ENCODE measurements at regions not wholly inside any gene's neighbourhood (a gene's known extent, or its start where the extent isn't known, plus 50 kb on each side); places are given as distances from the start of the nearest gene placed in this dataset.
A peak's percentile ranks its signal among the peaks of the same experiment; 100 is the strongest.
"Not testable (repeated sequence)": the region's sequence is repeated elsewhere in the genome, so short reads cannot be mapped to it uniquely, and the experiment has no call there.

DNA sequence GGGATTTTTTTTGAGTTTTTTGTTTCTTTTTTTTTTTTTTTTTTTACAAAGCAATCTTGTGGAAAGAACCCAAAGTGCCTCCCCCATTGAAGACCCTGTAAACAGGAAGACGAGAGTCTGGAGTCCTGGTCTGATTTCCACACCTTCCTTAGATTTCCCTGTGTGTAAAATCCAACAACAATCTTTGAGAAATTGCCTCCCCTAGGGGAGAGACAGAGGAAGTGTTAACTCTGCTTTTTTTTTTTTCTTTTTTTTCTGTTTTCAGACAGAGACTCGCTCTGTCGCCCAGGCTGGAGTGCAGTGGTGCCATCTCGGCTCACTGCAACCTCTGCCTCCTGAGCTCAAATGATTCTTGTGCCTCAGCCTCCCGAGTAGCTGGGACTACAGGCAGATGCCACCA lies 82.0 kb upstream of the CLEC6A start:
- not testable (repeated sequence) for ATAC-seq (replicated peaks); H3K27ac Mint-ChIP-seq; H3K4me1 Mint-ChIP-seq; H3K36me3 Mint-ChIP-seq; H3K4me3 Mint-ChIP-seq; DNase-seq; H3K9me3 Mint-ChIP-seq
- H3K27me3 Mint-ChIP-seq, result peaks cover 4 to 12% of the 10 kb centered on the region in 2 donors

DNA sequence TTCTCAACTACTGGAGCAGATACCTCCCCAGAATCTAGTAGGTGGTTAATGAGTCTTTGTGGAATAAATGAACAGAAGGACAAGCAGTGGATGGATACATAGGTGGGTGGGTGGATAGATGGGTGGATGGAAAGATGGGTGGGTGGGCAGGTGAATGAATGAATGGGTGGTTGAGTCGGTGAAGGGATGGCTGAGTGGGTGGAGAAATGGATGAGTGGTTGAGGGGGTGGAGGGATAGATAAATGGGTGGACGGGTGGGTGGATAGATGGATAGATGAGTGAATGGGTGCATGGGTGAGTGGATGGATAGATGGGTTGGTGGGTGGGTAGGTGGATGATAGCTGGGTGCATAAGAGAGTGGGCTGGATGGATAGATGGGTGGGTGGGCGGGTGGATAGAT lies 80.6 kb upstream of the CLEC6A start:
- H3K36me3 Mint-ChIP-seq; H3K4me3 Mint-ChIP-seq; H3K9me3 Mint-ChIP-seq; DNase-seq; ATAC-seq (replicated peaks); H3K4me1 Mint-ChIP-seq; H3K27ac Mint-ChIP-seq: not testable (repeated sequence)
- peaks cover 4 to 12% of the 10 kb centered on the region in 2 donors for H3K27me3 Mint-ChIP-seq

- H3K36me3 Mint-ChIP-seq; DNase-seq; H3K4me3 Mint-ChIP-seq; H3K4me1 Mint-ChIP-seq; H3K27ac Mint-ChIP-seq; H3K27me3 Mint-ChIP-seq; ATAC-seq (replicated peaks); H3K9me3 Mint-ChIP-seq: not testable (repeated sequence)
Observed at GRCh38 chr12:8377756-8378155, 78.0 kb upstream of the CLEC6A start.

- not testable (repeated sequence) for ATAC-seq (replicated peaks); DNase-seq; H3K27me3 Mint-ChIP-seq; H3K4me3 Mint-ChIP-seq; H3K36me3 Mint-ChIP-seq; H3K27ac Mint-ChIP-seq; H3K4me1 Mint-ChIP-seq; H3K9me3 Mint-ChIP-seq
Observed at GRCh38 chr12:8382556-8382955, 73.2 kb upstream of the CLEC6A start.

- peaks cover 13 to 22% of the 10 kb centered on the region in 2 donors for H3K27me3 Mint-ChIP-seq
- not testable (repeated sequence) for H3K36me3 Mint-ChIP-seq; DNase-seq; H3K4me3 Mint-ChIP-seq; H3K9me3 Mint-ChIP-seq; H3K27ac Mint-ChIP-seq; H3K4me1 Mint-ChIP-seq; ATAC-seq (replicated peaks)
Observed at GRCh38 chr12:8384686-8385085, 71.1 kb upstream of the CLEC6A start.

- ATAC-seq (replicated peaks); H3K9me3 Mint-ChIP-seq; H3K4me1 Mint-ChIP-seq; DNase-seq; H3K36me3 Mint-ChIP-seq; H3K4me3 Mint-ChIP-seq; H3K27ac Mint-ChIP-seq: not testable (repeated sequence)
- peaks cover 13 to 29% of the 10 kb centered on the region in 2 donors for H3K27me3 Mint-ChIP-seq
Observed at GRCh38 chr12:8385431-8385830, 70.3 kb upstream of the CLEC6A start.

DNA sequence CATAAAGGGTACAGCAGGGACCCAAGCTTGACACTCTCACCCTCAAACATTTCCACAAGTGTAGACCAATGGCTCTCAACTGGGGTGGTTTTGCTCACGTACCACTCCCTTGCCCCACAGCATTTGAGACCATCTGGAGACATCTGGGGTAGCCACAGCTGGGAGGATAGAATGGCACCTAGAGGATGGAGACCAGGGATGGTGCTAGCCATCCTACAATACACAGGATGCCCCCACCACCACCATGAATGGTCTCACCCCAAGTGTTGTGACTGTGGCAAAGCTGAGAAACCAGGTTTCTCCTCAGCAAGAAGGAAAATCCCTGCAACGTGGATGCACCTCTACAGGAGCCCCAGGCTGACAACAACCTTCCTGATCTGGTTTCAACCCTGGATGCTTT lies 69.1 kb upstream of the CLEC6A start:
- H3K4me3 Mint-ChIP-seq; H3K9me3 Mint-ChIP-seq; H3K36me3 Mint-ChIP-seq; ATAC-seq (replicated peaks); DNase-seq; H3K27ac Mint-ChIP-seq; H3K4me1 Mint-ChIP-seq: not testable (repeated sequence)
- H3K27me3 Mint-ChIP-seq, result peaks cover 13 to 29% of the 10 kb centered on the region in 2 donors

DNA sequence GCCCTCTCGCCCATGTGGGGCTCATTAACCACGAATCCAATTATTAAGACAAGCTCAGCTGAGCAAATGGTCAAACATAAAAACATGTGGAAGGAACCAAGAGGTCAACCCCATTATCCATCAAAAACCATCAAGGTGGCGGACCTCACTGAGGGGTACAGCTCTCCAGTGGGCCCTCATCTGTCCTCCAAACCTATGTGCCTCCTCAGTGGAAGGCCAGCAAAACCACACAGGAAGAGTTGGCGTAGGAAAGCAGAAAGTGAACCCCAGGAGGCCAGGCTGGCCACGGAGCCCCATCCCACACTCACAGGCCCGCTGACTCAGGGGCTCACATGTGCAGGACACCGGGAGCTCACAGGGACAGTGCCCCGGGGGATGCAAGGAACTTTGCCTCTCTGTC lies 66.5 kb upstream of the CLEC6A start:
- peaks cover 13 to 29% of the 10 kb centered on the region in 2 donors for H3K27me3 Mint-ChIP-seq
- ATAC-seq (replicated peaks); DNase-seq; H3K4me1 Mint-ChIP-seq; H3K36me3 Mint-ChIP-seq; H3K27ac Mint-ChIP-seq; H3K9me3 Mint-ChIP-seq: not testable (repeated sequence)
- peak overlapping the region; percentile 44 to 78 for H3K4me3 Mint-ChIP-seq

- peak; percentile 49 for DNase-seq
- peak; percentile 70 to 86 for ATAC-seq (replicated peaks)
- H3K9me3 Mint-ChIP-seq, H3K36me3 Mint-ChIP-seq, H3K27ac Mint-ChIP-seq, H3K4me1 Mint-ChIP-seq: not testable (repeated sequence)
- H3K27me3 Mint-ChIP-seq, result peaks cover 8 to 24% of the 10 kb centered on the region in 2 donors
- peak overlapping the region; percentile 69 to 78 for H3K4me3 Mint-ChIP-seq
Observed at GRCh38 chr12:8390001-8390777, 65.6 kb upstream of the CLEC6A start.

- not testable (repeated sequence) for H3K9me3 Mint-ChIP-seq, H3K36me3 Mint-ChIP-seq, H3K4me1 Mint-ChIP-seq, H3K27ac Mint-ChIP-seq
- ATAC-seq (replicated peaks), result peak; percentile 90 to 96
- Mint-ChIP-seq H3K4me3 (peak overlapping the region; percentile 62 to 78), H3K27me3 (peaks cover 31 to 55% of the 10 kb centered on the region in 2 donors)
- DNase-seq, result peak; percentile 46
Observed at GRCh38 chr12:8396225-8397071, 59.3 kb upstream of the CLEC6A start.

GRCh38 chr12:8397378-8397777 lies 58.4 kb upstream of the CLEC6A start:
- peaks cover 34 to 58% of the 10 kb centered on the region in 2 donors for H3K27me3 Mint-ChIP-seq
- not testable (repeated sequence) for H3K9me3 Mint-ChIP-seq; H3K36me3 Mint-ChIP-seq; H3K4me1 Mint-ChIP-seq; DNase-seq; ATAC-seq (replicated peaks); H3K27ac Mint-ChIP-seq; H3K4me3 Mint-ChIP-seq

- H3K36me3 Mint-ChIP-seq, H3K9me3 Mint-ChIP-seq, H3K4me3 Mint-ChIP-seq: not testable (repeated sequence)
Observed at GRCh38 chr12:8399496-8400034, 56.2 kb upstream of the CLEC6A start.

DNA sequence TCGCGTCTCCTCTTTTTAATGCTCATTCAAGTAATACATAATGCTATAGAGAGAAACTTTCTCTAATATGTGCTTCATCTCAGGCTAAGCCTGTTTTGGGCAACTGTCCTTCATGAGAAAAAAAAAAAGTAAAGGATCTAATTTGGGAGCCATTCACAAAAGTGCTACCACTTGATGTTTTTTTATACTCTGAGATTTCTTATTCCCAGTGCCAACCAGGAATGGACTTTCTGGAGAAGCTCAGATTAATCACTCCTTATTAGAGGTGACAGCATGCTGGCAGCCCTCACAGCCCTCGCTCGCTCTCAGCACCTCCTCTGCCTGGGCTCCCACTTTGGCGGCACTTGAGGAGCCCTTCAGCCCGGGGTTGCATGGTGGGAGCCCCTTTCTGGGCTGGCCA lies 51.9 kb upstream of the CLEC6A start:
- H3K9me3 Mint-ChIP-seq; DNase-seq; H3K4me3 Mint-ChIP-seq; H3K4me1 Mint-ChIP-seq; H3K27ac Mint-ChIP-seq; H3K36me3 Mint-ChIP-seq; ATAC-seq (replicated peaks): not testable (repeated sequence)
- H3K27me3 Mint-ChIP-seq, result peaks cover 25 to 31% of the 10 kb centered on the region in 2 donors

More at GRCh38 chr12:8399496-8400034, 56.2 kb upstream of the CLEC6A start:
- not testable (repeated sequence) for H3K4me1 Mint-ChIP-seq; ATAC-seq (replicated peaks); DNase-seq; H3K27ac Mint-ChIP-seq
- H3K27me3 Mint-ChIP-seq, result peaks cover 40 to 66% of the 10 kb centered on the region in 2 donors

DNA sequence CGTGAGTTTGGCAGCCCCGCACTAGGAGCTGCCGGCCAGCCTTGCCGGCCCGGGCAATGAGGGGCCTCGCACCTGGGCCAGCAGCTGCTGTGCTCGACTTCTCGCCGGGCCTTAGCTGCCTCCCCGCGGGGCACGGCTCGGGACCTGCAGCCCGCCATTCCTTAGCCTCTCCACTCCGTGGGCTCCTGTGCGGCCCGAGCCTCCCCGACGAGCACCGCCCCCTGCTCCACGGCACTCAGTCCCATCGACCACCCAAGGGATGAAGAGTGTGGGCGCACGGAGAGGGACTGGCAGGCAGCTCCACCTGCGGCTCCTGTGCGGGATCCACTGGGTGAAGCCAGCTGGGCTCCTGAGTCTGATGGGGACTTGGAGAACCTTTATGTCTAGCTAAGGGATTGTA lies 51.4 kb upstream of the CLEC6A start:
- not testable (repeated sequence) for H3K27ac Mint-ChIP-seq; H3K4me1 Mint-ChIP-seq; H3K9me3 Mint-ChIP-seq; H3K36me3 Mint-ChIP-seq; H3K4me3 Mint-ChIP-seq; ATAC-seq (replicated peaks); DNase-seq
- H3K27me3 Mint-ChIP-seq, result peaks cover 22 to 26% of the 10 kb centered on the region in 2 donors
